ENCODE measurements at regions not wholly inside any gene's neighbourhood (a gene's known extent, or its start where the extent isn't known, plus 50 kb on each side); places are given as distances from the start of the nearest gene placed in this dataset.

GRCh38 chr1:166328956-166329355 lies 162.2 kb upstream of the FAM78B start:
- no peak for ATAC-seq (ENCODE audit: low read depth in 2 of 2)
- Mint-ChIP-seq H3K27ac (no peak overlapping the region), H3K9me3 (peaks cover 0 to 2% (median 0%) of the 10 kb centered on the region in 7 donors), H3K27me3 (peaks cover 0 to 12% (median 0%) of the 10 kb centered on the region in 3 donors), H3K4me3 (no peak overlapping the region), H3K4me1 (no peaks in the 10 kb centered on the region), H3K36me3 (no peaks in the 10 kb centered on the region)
- DNase-seq, result no peak

DNA sequence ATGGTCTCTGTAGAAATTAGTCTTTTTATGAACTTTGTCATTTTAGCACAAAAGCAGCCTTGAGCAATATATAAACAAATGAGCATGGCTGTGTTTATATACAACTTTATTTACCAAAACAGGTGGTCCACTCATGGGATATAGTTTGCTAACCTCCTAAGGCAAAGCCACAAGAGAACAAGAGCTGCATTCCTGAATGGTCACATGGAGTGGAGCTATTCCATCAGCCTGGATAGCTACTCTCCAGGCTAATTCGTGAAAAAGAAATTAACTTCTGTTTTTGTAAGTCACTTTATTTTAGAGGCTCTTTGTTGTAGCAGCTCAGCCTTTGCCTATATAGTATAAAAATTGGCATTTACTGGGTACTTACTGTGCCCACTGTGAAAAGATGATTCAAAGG lies 163.3 kb upstream of the FAM78B start:
- no peak for DNase-seq
- Mint-ChIP-seq H3K27me3 (peaks cover 0 to 20% (median 0%) of the 10 kb centered on the region in 3 donors), H3K4me3 (no peak overlapping the region), H3K4me1 (no peaks in the 10 kb centered on the region), H3K27ac (no peak overlapping the region), H3K9me3 (no peaks in the 10 kb centered on the region), H3K36me3 (no peaks in the 10 kb centered on the region)
- ATAC-seq (ENCODE audit: low read depth in 2 of 2), result no peak

GRCh38 chr1:166338105-166338504 lies 171.3 kb upstream of the FAM78B start:
- Mint-ChIP-seq H3K4me1 (no peaks in the 10 kb centered on the region), H3K36me3 (no peaks in the 10 kb centered on the region), H3K27ac (no peak overlapping the region), H3K9me3 (peaks cover 0 to 5% (median 3%) of the 10 kb centered on the region in 7 donors), H3K4me3 (no peak overlapping the region), H3K27me3 (peaks cover 0 to 19% (median 13%) of the 10 kb centered on the region in 3 donors)
- ATAC-seq (ENCODE audit: low read depth in 2 of 2) (no peak), DNase-seq (no peak)

- no peaks in the 10 kb centered on the region for H3K4me1 Mint-ChIP-seq
- no peak overlapping the region for H3K27ac Mint-ChIP-seq
- H3K9me3 Mint-ChIP-seq, result peaks cover 0 to 5% (median 1%) of the 10 kb centered on the region in 7 donors
- H3K36me3 Mint-ChIP-seq, result no peaks in the 10 kb centered on the region
- no peak for ATAC-seq (ENCODE audit: low read depth in 2 of 2)
- H3K4me3 Mint-ChIP-seq, result no peak overlapping the region
- no peak for DNase-seq
- peaks cover 0 to 8% (median 5%) of the 10 kb centered on the region in 3 donors for H3K27me3 Mint-ChIP-seq
Measured at GRCh38 chr1:166340709-166341108, 173.9 kb upstream of the FAM78B start.

DNA sequence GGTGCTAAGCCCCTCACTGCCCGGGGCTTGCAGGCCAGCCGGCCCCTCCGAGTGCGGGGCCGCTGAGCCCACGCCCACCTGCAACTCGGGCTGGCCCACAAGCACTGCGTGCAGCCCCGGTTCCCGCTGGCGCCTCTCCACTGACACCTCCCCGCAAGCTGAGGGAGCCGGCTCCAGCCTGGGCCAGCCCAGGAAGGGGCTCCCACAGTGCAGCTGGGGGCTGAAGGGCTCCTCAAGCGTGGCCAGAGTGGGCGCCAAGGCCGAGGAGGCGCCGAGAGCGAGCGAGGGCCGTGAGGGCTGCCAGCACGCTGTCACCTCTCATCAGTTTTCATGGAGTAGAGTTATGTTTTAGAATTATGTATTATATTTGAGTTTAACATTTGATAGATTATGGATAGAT lies 176.5 kb upstream of the FAM78B start:
- H3K36me3 Mint-ChIP-seq, result no peaks in the 10 kb centered on the region
- no peak overlapping the region for H3K4me3 Mint-ChIP-seq
- H3K27me3 Mint-ChIP-seq, result peaks cover 0 to 11% (median 6%) of the 10 kb centered on the region in 3 donors
- H3K27ac Mint-ChIP-seq, result no peak overlapping the region
- H3K4me1 Mint-ChIP-seq, result no peaks in the 10 kb centered on the region
- peaks cover 0 to 20% (median 8%) of the 10 kb centered on the region in 7 donors for H3K9me3 Mint-ChIP-seq
- no peak for DNase-seq
- ATAC-seq (ENCODE audit: low read depth in 2 of 2), result no peak

GRCh38 chr1:166350490-166350889 lies 183.7 kb upstream of the FAM78B start:
- H3K9me3 Mint-ChIP-seq, result peaks cover 0 to 19% (median 5%) of the 10 kb centered on the region in 7 donors
- no peaks in the 10 kb centered on the region for H3K4me1 Mint-ChIP-seq
- no peak overlapping the region for H3K27ac Mint-ChIP-seq
- ATAC-seq (ENCODE audit: low read depth in 2 of 2), result no peak
- no peaks in the 10 kb centered on the region for H3K36me3 Mint-ChIP-seq
- H3K27me3 Mint-ChIP-seq, result peaks cover 0 to 8% (median 6%) of the 10 kb centered on the region in 3 donors
- DNase-seq, result no peak
- peak overlapping the region in 1 of 8 donors; percentile 47 for H3K4me3 Mint-ChIP-seq

GRCh38 chr1:166351676-166352075 lies 184.9 kb upstream of the FAM78B start:
- H3K36me3 Mint-ChIP-seq, result no peaks in the 10 kb centered on the region
- no peak for ATAC-seq (ENCODE audit: low read depth in 2 of 2)

GRCh38 chr1:166353213-166353612 lies 186.4 kb upstream of the FAM78B start:
- DNase-seq (no peak), ATAC-seq (ENCODE audit: low read depth in 2 of 2) (no peak)
- Mint-ChIP-seq H3K27ac (no peak overlapping the region), H3K9me3 (no peaks in the 10 kb centered on the region), H3K27me3 (peaks cover 0 to 8% (median 0%) of the 10 kb centered on the region in 3 donors), H3K36me3 (no peaks in the 10 kb centered on the region), H3K4me3 (no peak overlapping the region), H3K4me1 (no peaks in the 10 kb centered on the region)

More at GRCh38 chr1:166351676-166352075, 184.9 kb upstream of the FAM78B start:
- no peaks in the 10 kb centered on the region for H3K4me1 Mint-ChIP-seq
- peaks cover 0 to 13% (median 1%) of the 10 kb centered on the region in 7 donors for H3K9me3 Mint-ChIP-seq
- peaks cover 0 to 8% (median 3%) of the 10 kb centered on the region in 3 donors for H3K27me3 Mint-ChIP-seq
- H3K27ac Mint-ChIP-seq, result no peak overlapping the region
- no peak overlapping the region for H3K4me3 Mint-ChIP-seq
- no peak for DNase-seq

DNA sequence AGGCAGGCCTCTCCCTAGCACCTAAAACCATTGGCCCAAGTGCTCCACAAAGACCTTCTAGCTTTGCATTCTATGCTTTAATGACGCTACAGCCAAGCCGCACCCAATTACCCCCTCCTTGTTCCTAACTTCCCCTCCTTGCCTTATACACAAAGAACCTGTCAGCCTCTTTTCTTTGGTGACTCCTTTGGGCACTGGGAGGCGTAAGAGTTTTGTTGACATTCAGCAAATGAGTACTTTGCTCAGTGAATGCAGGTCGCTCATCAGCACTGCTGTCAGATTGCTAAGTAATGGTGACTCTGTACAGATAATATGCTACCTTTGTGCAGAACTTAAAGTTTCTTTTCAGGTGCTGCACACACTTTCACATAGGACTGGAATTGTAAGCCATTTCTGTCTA lies 187.6 kb upstream of the FAM78B start:
- peaks cover 0 to 8% (median 7%) of the 10 kb centered on the region in 3 donors for H3K27me3 Mint-ChIP-seq
- DNase-seq (no peak), ATAC-seq (ENCODE audit: low read depth in 2 of 2) (no peak)
- H3K36me3 Mint-ChIP-seq, result no peaks in the 10 kb centered on the region
- no peak overlapping the region for H3K27ac Mint-ChIP-seq
- no peak overlapping the region for H3K4me3 Mint-ChIP-seq
- no peaks in the 10 kb centered on the region for H3K4me1 Mint-ChIP-seq
- H3K9me3 Mint-ChIP-seq, result no peaks in the 10 kb centered on the region

GRCh38 chr1:166365081-166365480 lies 198.3 kb upstream of the FAM78B start:
- Mint-ChIP-seq H3K4me1 (no peaks in the 10 kb centered on the region), H3K27ac (no peak overlapping the region), H3K27me3 (peaks cover 0 to 9% (median 0%) of the 10 kb centered on the region in 3 donors), H3K36me3 (no peaks in the 10 kb centered on the region), H3K4me3 (no peak overlapping the region), H3K9me3 (peaks cover 0 to 14% (median 5%) of the 10 kb centered on the region in 7 donors)
- DNase-seq, result no peak
- ATAC-seq (ENCODE audit: low read depth in 2 of 2), result no peak

DNA sequence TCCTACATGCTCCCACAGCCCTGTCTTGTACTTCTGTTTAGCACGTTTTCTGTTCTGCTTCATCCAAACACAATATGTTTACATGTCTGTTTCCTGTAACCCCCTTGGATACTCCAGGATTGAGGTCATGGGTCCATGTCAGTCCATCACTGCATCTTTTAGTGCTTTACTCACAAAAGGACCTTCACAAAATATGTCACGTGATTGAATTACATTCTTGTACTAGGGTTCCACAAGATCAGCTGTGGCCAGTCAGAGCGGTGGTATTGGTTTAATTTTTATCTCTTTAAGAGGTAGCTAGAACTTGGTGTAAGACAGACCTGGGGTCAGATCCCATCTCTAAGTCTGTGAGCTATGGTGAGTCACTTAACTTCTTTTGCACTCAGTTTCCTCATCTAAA lies 201.2 kb upstream of the FAM78B start:
- ATAC-seq (ENCODE audit: low read depth in 2 of 2), result no peak
- H3K4me1 Mint-ChIP-seq, result no peaks in the 10 kb centered on the region
- H3K27ac Mint-ChIP-seq, result no peak overlapping the region
- no peaks in the 10 kb centered on the region for H3K36me3 Mint-ChIP-seq
- H3K9me3 Mint-ChIP-seq, result peaks cover 0 to 11% (median 8%) of the 10 kb centered on the region in 7 donors
- peaks cover 0 to 9% (median 0%) of the 10 kb centered on the region in 3 donors for H3K27me3 Mint-ChIP-seq
- DNase-seq, result no peak
- H3K4me3 Mint-ChIP-seq, result no peak overlapping the region

DNA sequence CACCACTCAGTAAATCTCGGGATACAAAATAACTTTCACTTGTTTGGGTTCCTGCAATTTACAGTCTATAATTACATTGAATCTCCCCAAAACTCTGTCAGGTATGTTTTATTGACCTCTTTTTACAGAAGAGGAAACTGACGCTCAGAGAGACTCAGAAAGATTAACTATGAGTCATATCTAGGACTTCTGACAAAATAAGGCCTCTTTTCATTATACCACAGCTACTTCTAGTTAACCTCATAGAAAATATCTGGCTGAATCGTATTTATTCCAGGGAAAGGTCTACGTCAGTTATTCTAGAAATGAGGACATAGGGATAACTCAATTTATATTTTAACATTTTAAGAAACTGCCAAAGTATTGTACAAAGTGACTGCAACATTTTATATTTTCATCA lies 211.1 kb upstream of the FAM78B start:
- DNase-seq (no peak), ATAC-seq (ENCODE audit: low read depth in 2 of 2) (no peak)
- peaks cover 0 to 4% (median 4%) of the 10 kb centered on the region in 3 donors for H3K27me3 Mint-ChIP-seq
- peaks cover 0 to 2% (median 0%) of the 10 kb centered on the region in 7 donors for H3K9me3 Mint-ChIP-seq
- H3K27ac Mint-ChIP-seq, result no peak overlapping the region
- H3K36me3 Mint-ChIP-seq, result no peaks in the 10 kb centered on the region
- H3K4me3 Mint-ChIP-seq, result no peak overlapping the region
- H3K4me1 Mint-ChIP-seq, result no peaks in the 10 kb centered on the region

- Mint-ChIP-seq H3K36me3 (no peaks in the 10 kb centered on the region), H3K27ac (no peak overlapping the region), H3K27me3 (peaks cover 6 to 10% (median 9%) of the 10 kb centered on the region in 3 donors), H3K9me3 (peaks cover 0 to 2% (median 0%) of the 10 kb centered on the region in 7 donors), H3K4me1 (no peaks in the 10 kb centered on the region), H3K4me3 (no peak overlapping the region)
- ATAC-seq (ENCODE audit: low read depth in 2 of 2) (no peak), DNase-seq (no peak)
Measured at GRCh38 chr1:166378805-166379204, 212.0 kb upstream of the FAM78B start.

DNA sequence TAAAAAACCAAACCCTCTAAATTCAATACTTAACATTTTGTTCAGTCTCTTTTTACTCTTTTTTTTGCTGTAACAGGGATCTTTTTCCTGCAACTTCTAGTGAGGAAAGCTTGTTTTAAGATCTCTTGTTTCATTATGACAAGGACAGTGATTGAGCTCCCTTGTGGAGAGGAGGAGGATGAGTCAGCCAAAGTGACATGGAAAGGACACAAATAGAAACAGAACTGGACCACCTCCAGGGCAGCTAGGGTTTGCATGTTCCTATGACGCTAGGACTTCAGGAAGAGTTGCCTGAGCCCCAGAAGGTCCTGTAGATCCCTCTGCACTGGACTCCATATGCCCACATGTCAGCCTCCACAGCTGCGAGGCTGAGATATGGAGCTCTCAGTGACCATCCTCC lies 212.6 kb upstream of the FAM78B start:
- H3K27me3 Mint-ChIP-seq, result peaks cover 8 to 11% (median 10%) of the 10 kb centered on the region in 3 donors
- no peak overlapping the region for H3K27ac Mint-ChIP-seq
- H3K4me1 Mint-ChIP-seq, result no peaks in the 10 kb centered on the region
- DNase-seq (no peak), ATAC-seq (ENCODE audit: low read depth in 2 of 2) (no peak)
- peaks cover 0 to 2% (median 0%) of the 10 kb centered on the region in 7 donors for H3K9me3 Mint-ChIP-seq
- H3K36me3 Mint-ChIP-seq, result no peaks in the 10 kb centered on the region
- no peak overlapping the region for H3K4me3 Mint-ChIP-seq

- ATAC-seq (ENCODE audit: low read depth in 2 of 2) (no peak), DNase-seq (no peak)
- Mint-ChIP-seq H3K4me1 (no peaks in the 10 kb centered on the region), H3K9me3 (peaks cover 0 to 2% (median 0%) of the 10 kb centered on the region in 7 donors), H3K27me3 (peaks cover 6 to 12% (median 10%) of the 10 kb centered on the region in 3 donors), H3K27ac (no peak overlapping the region), H3K36me3 (no peaks in the 10 kb centered on the region), H3K4me3 (no peak overlapping the region)
Measured at GRCh38 chr1:166383137-166383536, 216.3 kb upstream of the FAM78B start.
